B cell (primary cell): ENCODE measurements at regions not wholly inside any gene's neighbourhood (a gene's known extent, or its start where the extent isn't known, plus 50 kb on each side); places are given as distances from the start of the nearest gene placed in this dataset.
"Not testable (repeated sequence)": the region's sequence is repeated elsewhere in the genome, so short reads cannot be mapped to it uniquely, and the experiment has no call there.

Source experiments
- ATAC-seq: fragments of 200-7000 bp; cut with Tn5 transposase; one replicate; pipeline ENCODE4 v1.10.0; 2021; ENCODE audit warnings: low read depth, mild to moderate bottlenecking, moderate number of reproducible peaks, moderate library complexity
- CTCF ChIA-PET: fragments of 350-600 bp; sonication (Branson Sonifier 250); formaldehyde crosslinking; loops from one replicate; lab custom pipeline; 2021; ENCODE audit warnings: antibody characterized with exemption, inconsistent platforms; lab: Charles Lee
- POLR2A ChIA-PET: fragments of 350-600 bp; sonication (Branson Sonifier 250); formaldehyde crosslinking; loops from one replicate; lab custom pipeline; 2021; ENCODE audit warnings: antibody characterized with exemption; lab: Charles Lee
- DNase-seq: peaks from one replicate; pipeline ENCODE4 v3.0.0; 2013
- H2AFZ ChIP-seq: 2 replicates; pipeline ENCODE4 v1.6.1; 2012; ENCODE audit warnings: mild to moderate bottlenecking, low read depth, low read length; ENCODE audit not compliant: insufficient read depth, poor library complexity, severe bottlenecking
- H3K27ac ChIP-seq, 2 donors: 1 replicate in 1 of 2; 2 replicates in 1 of 2; pipeline ENCODE4 v1.5.1; 2012 to 2013; ENCODE audit warnings: low read length in 2 of 2, mild to moderate bottlenecking in 2 of 2, moderate library complexity in 1 of 2
- H3K27me3 ChIP-seq, 4 experiments: fragments of 200-600 bp in 1 of 4; sonication (generic) in 1 of 4; replicated peaks in 1 of 4; 1 replicate in 2 of 4; 2 replicates in 2 of 4; pipeline versions ENCODE4 v1.6.1 to v1.7.0; 2013 to 2016; ENCODE audit warnings: low read length in 3 of 4, mild to moderate bottlenecking in 2 of 4, mixed read lengths in 1 of 4, moderate library complexity in 1 of 4; ENCODE audit not compliant: insufficient read depth in 4 of 4, control insufficient read depth in 3 of 4; ENCODE audit errors: control extremely low read depth in 1 of 4
- H3K36me3 ChIP-seq, 2 experiments: replicated peaks in 1 of 2; 1 replicate in 1 of 2; 2 replicates in 1 of 2; pipeline versions ENCODE4 v1.6.1 to v1.7.1; 2013; ENCODE audit warnings: low read length in 1 of 2; ENCODE audit not compliant: insufficient read depth in 2 of 2, control insufficient read depth in 1 of 2; ENCODE audit errors: control extremely low read depth in 1 of 2, extremely low read depth in 1 of 2
- H3K4me1 ChIP-seq, 2 donors: fragments of 200-600 bp in 1 of 2; sonication (generic) in 1 of 2; 1 replicate in 1 of 2; 2 replicates in 1 of 2; pipeline versions ENCODE4 v1.5.1 to v1.6.1; 2013 to 2017; ENCODE audit warnings: low read length in 2 of 2; ENCODE audit not compliant: control insufficient read depth in 2 of 2, insufficient read depth in 2 of 2
- H3K4me2 ChIP-seq: replicated peaks from 2 replicates; pipeline ENCODE3; 2012; ENCODE audit warnings: mild to moderate bottlenecking, low read depth, low read length; ENCODE audit not compliant: poor library complexity, severe bottlenecking
- H3K4me3 ChIP-seq, 5 experiments: fragments of 200-600 bp in 1 of 5; sonication (generic) in 1 of 5; 1 replicate in 3 of 5; 2 replicates in 2 of 5; pipeline versions ENCODE4 v1.5.1 to v1.7.0; 2011 to 2016; ENCODE audit warnings: low read length in 4 of 5, mild to moderate bottlenecking in 4 of 5, low read depth in 2 of 5, control low read depth in 1 of 5, moderate library complexity in 1 of 5; ENCODE audit not compliant: insufficient read depth in 1 of 5; ENCODE audit errors: control extremely low read depth in 1 of 5, extremely low read depth in 1 of 5
- H3K79me2 ChIP-seq: fragments of 200-600 bp; sonication (generic); one replicate; pipeline ENCODE4 v1.6.0; 2016; ENCODE audit warnings: low read length; ENCODE audit not compliant: control insufficient read depth, insufficient read depth
- H3K9ac ChIP-seq: fragments of 200-600 bp; sonication (generic); 2 replicates; pipeline ENCODE4 v1.6.1; 2017; ENCODE audit warnings: mild to moderate bottlenecking, low read length, moderate library complexity
- H3K9me3 ChIP-seq, 3 donors: one replicate each; pipeline versions ENCODE4 v1.6.1 to v1.7.1; 2013; ENCODE audit warnings: low read length in 2 of 3; ENCODE audit not compliant: control insufficient read depth in 2 of 3, insufficient read depth in 1 of 3; ENCODE audit errors: control extremely low read depth in 1 of 3
- H4K20me1 ChIP-seq: 2 replicates; pipeline ENCODE4 v1.6.0; 2012; ENCODE audit warnings: mild to moderate bottlenecking, low read length; ENCODE audit not compliant: insufficient read depth, control insufficient read depth, poor library complexity, severe bottlenecking
- H3K27ac Mint-ChIP-seq: one replicate; pipeline ENCODE4 v1.8.0; 2021; ENCODE audit warnings: mixed read lengths
- H3K27me3 Mint-ChIP-seq: one replicate; pipeline ENCODE4 v1.8.0; 2021; ENCODE audit warnings: mixed read lengths
- H3K4me1 Mint-ChIP-seq: one replicate; pipeline ENCODE4 v1.8.0; 2021; ENCODE audit warnings: mixed read lengths
- H3K4me3 Mint-ChIP-seq: one replicate; pipeline ENCODE4 v1.8.0; 2021; ENCODE audit warnings: mixed read lengths
- H3K9me3 Mint-ChIP-seq: one replicate; pipeline ENCODE4 v1.8.0; 2022; ENCODE audit warnings: mixed read lengths; ENCODE audit not compliant: insufficient read depth
- WGBS: methylation state at CpG from one replicate; pipeline ENCODE4 v1.1.5; 2013; ENCODE audit warnings: missing lambda C conversion rate; ENCODE audit not compliant: insufficient coverage; 5-methylcytosine and 5-hydroxymethylcytosine counted together
- intact Hi-C: fragments of 100-400 bp; cut with micrococcal nuclease; formaldehyde crosslinking; loops from one replicate; pipeline ENCODE4 v1.10.0; 2022

GRCh38 chr1:243055091-243055490, 200.0 kb downstream of the CEP170 start:
- H3K27me3 ChIP-seq, intact Hi-C loops, H3K4me3 Mint-ChIP-seq, H3K4me1 Mint-ChIP-seq, H3K4me3 ChIP-seq, H3K27ac Mint-ChIP-seq, H3K27ac ChIP-seq, H3K9ac ChIP-seq, H3K9me3 ChIP-seq, DNase-seq, H3K9me3 Mint-ChIP-seq, H3K4me2 ChIP-seq, H4K20me1 ChIP-seq, H3K79me2 ChIP-seq, POLR2A ChIA-PET, H3K27me3 Mint-ChIP-seq, CTCF ChIA-PET, ATAC-seq, H3K4me1 ChIP-seq, H3K36me3 ChIP-seq, H2AFZ ChIP-seq: not testable (repeated sequence)
- WGBS, result 96% methylated on average over 14 of the region's 14 CpGs

GRCh38 chr1:243054681-243055080, 200.4 kb downstream of the CEP170 start:
- not testable (repeated sequence) for H3K4me1 Mint-ChIP-seq, H3K27ac Mint-ChIP-seq

GRCh38 chr1:243053048-243053447, 202.0 kb downstream of the CEP170 start:
- H3K27me3 ChIP-seq, H3K4me1 ChIP-seq, H3K27me3 Mint-ChIP-seq, DNase-seq, intact Hi-C loops, CTCF ChIA-PET, H3K4me1 Mint-ChIP-seq, POLR2A ChIA-PET, H3K9me3 Mint-ChIP-seq, H3K4me3 Mint-ChIP-seq, H3K4me3 ChIP-seq, H4K20me1 ChIP-seq, H3K79me2 ChIP-seq, H3K9me3 ChIP-seq, H3K27ac Mint-ChIP-seq, H3K36me3 ChIP-seq, H3K4me2 ChIP-seq, ATAC-seq, H2AFZ ChIP-seq, H3K9ac ChIP-seq, H3K27ac ChIP-seq: not testable (repeated sequence)
- no CpG with 5 or more reads among the region's 7 CpGs for WGBS

More at GRCh38 chr1:243054681-243055080, 200.4 kb downstream of the CEP170 start:
- H3K4me3 ChIP-seq, H4K20me1 ChIP-seq, H3K4me3 Mint-ChIP-seq, H3K4me1 ChIP-seq, H3K27ac ChIP-seq, ATAC-seq, H2AFZ ChIP-seq, H3K36me3 ChIP-seq, intact Hi-C loops, H3K27me3 ChIP-seq, DNase-seq, POLR2A ChIA-PET, H3K9ac ChIP-seq, H3K79me2 ChIP-seq, H3K27me3 Mint-ChIP-seq, H3K9me3 ChIP-seq, H3K9me3 Mint-ChIP-seq, H3K4me2 ChIP-seq, CTCF ChIA-PET: not testable (repeated sequence)
- 99% methylated on average over 17 of the region's 20 CpGs for WGBS

- H3K4me3 Mint-ChIP-seq, intact Hi-C loops, H3K9me3 Mint-ChIP-seq, H3K27me3 ChIP-seq, ATAC-seq, DNase-seq, CTCF ChIA-PET, H4K20me1 ChIP-seq, H3K36me3 ChIP-seq, H3K9ac ChIP-seq, H3K27ac Mint-ChIP-seq, H3K4me3 ChIP-seq, H3K79me2 ChIP-seq, H3K4me1 ChIP-seq, POLR2A ChIA-PET, H3K27me3 Mint-ChIP-seq, H3K4me1 Mint-ChIP-seq, H3K9me3 ChIP-seq, H3K27ac ChIP-seq, H2AFZ ChIP-seq, H3K4me2 ChIP-seq: not testable (repeated sequence)
- 100% methylated on average over 1 of the region's 9 CpGs for WGBS
Measured at GRCh38 chr1:243050613-243051012, 204.5 kb downstream of the CEP170 start.
